SIG-M5 treated with dmso at 0.1 percent for 504 hours (cell line): ENCODE measurements at regions not wholly inside any gene's neighbourhood (a gene's known extent, or its start where the extent isn't known, plus 50 kb on each side); places are given as distances from the start of the nearest gene placed in this dataset.
"Not testable (repeated sequence)": the region's sequence is repeated elsewhere in the genome, so short reads cannot be mapped to it uniquely, and the experiment has no call there.

ENCODE experiments used
- DNase-seq: peaks from one replicate; lab custom pipeline; 2025; ENCODE audit not compliant: unreplicated experiment; lab: John Stamatoyannopoulos, UW

DNA sequence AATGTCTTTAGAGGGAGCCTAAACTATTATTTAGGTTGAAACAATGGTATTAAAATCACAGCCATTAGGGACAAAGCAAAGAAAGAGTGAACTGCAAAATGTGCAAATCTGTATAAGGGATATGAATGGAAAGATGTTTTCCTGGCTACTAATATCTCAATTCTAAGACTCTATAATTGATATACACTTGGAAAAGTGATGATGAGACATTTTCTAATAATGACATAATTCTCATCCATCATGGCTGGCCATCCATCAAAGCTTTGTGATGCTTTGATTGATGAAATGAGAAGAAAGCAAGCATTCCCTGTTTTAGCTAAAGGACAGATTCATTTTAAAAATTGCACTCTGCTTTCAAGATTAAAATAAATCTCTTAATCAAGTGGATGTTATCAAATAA lies 965.5 kb upstream of the IGFBP7 start:
- no peak for DNase-seq

DNA sequence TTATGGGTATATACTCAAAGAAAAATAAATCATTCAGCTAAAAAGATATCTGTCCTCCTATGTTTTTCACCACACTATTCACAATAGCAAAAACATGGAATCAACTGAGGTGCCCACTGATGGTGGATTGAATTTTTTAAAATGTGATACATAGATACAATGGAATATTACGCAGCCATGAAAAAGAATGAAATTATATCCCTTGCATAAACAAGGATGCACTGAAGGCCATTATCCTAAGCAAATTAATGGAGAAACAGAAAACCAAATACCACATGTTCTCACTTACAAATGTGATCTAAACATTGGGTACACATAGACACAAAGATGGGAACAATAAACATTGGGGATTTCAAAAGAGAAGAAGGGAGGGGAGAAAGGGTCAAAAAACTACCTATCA lies 964.2 kb upstream of the IGFBP7 start:
- DNase-seq: no peak

DNA sequence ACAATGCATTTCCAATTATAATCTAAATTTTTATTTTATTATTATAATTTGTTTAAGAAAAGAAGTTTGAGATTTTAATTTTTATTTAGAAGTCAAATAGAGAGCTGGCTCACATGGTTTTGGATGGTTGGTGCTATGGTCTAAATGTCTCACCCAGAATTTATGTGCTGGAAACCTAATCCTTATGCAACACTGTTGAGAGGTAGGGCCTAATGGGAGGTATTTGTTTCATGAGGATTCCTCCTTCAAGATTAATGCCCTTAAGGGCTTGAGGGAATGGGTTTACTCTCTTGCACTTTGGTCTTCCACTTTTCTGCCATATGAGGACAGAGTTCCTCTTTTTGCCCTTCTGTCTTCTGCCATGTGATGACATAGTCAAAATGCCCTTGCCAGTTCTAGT lies 960.5 kb upstream of the IGFBP7 start:
- no peak for DNase-seq

DNA sequence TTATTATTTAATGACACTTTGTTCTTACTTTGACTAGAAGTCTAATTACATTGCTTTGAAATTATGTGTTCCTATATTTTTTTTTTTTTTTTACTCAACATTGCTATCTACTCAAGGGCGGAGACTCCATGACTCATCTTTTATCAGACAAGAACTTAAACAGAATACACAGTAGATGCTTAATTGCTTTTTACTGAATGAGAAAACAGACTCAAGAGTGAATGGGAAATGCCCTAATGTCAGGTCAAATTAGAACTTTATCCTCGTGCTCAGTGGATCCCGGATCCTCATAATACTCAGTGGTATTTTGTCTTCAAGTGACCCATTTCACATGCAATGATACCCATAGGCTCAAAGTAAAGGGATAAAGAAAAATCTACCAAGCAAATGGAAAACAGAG lies 954.5 kb upstream of the IGFBP7 start:
- no peak for DNase-seq

DNA sequence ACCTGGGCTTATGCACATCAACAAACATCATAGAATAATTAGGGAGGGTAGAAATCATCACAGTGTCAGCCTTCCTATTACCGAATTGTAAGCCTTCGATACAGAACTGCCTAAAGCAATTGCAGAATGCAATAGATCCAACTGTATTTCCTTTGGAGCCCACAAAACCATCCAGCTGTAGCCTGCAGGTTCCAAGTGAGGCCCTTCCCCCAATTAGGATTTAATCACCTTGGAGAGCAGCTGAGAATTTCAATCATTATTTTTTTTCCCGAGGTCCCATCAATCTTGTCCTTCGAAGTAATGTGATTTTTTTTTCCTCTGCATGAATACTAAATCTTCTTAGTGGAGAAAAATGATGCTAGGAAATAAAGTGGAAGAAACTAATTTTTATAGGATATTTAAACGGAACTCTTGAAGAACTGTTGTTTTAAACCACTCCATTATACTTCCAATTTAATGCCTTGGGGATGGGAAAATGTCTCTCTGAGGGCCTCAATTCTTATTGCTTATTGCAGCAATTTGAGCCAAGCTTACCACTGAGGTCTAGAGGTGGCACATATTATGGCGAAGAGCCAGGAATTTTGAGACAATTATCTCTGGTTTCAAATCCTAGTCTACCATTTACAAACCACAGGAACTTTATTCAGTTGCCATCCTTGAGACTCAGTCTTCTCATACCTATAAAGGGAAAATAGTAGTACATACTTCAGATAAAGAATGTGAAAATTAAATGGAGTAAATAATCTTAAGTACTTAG lies 953.4 kb upstream of the IGFBP7 start:
- DNase-seq: no peak

DNA sequence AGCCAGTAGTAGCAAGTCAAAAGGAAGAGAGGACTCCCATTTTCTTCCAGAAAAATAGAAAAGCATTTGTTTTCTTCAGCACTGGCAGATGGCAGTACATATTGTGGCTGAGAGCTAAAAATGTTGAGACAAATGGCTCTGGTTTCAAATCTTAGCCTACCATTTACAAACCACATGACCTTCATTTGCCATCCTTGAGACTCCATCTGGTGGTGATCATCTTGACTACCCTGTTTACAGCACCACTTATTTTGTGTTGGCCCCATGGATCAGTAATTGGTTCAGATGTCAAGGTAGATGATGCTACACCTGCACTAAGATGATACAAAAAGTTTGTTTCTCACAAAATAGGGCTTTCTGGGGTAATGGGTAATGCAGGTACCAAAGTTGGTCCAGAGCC lies 951.8 kb upstream of the IGFBP7 start:
- DNase-seq: no peak

DNA sequence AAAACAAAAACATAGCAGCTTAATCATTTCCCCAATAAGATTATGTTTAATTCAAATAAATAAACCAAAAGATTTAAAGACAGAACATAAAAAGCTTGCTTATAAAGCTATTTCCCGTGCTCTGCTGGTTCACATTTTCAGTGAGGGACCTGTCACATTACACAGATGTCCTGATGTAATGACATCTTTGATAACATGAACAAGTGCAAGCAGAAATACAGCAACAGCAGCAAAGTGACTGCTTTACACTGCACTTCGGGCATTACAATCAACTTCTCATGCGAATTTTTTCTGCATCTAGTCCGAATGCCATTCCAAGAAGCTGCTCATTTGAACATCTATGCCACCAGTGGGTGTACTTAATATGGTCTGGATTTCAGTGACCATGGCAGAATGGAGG lies 940.3 kb upstream of the IGFBP7 start:
- no peak for DNase-seq

DNA sequence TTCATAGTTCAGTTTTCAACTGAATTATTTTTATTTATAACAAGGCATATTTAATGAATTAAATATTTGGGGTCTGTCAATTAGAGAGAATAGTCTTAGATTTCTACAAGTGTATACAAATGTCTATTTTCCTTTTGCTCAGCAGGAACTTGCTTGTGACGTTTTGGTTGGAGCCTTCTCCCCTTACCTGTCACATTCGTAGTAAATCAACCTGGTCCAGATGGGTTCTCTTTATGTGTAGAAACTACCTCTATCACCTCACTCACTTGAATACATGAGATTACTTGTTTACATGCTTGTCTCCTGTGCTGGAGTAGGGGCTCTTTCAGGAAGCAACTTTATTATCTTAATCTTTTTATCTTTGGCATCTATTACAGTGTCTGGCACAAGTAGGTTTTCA lies 938.3 kb upstream of the IGFBP7 start:
- no peak for DNase-seq

DNA sequence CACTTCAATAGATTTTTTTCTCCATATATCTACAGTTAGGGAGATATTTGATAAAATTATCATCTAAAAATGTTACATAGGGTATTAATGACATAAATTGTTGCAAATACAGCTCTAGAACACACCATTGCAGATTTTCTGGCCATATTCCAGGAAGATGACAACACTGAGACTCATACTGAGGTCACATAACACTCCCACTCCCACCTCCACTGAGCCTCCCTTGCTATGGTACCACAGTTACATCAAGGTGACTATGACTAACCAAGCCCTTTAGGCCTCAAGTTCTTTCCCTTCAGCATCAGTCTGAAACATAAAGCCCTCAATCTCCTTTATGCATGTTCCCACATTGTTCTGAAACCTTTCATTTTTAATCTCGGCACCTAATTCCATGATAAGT lies 932.0 kb upstream of the IGFBP7 start:
- no peak for DNase-seq

DNA sequence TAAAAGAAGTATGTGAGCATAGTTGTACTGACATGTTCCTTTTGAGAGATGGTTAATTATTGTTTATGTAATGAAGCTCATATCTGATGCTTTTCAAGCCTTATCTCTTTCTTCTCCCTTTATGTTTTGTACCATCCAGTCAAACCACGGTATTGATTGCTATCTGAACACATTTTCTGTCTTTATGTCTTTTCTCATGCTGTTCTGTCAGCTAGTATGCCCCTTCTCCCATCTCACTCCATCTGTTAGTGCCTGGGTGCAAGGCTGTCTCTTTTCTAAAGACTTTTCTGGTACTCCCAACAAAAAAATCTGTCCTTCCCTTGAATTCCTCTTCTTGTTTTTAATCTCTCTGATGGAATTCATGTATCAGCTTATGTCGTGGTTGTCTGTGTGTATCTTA lies 883.8 kb upstream of the IGFBP7 start:
- no peak for DNase-seq

DNA sequence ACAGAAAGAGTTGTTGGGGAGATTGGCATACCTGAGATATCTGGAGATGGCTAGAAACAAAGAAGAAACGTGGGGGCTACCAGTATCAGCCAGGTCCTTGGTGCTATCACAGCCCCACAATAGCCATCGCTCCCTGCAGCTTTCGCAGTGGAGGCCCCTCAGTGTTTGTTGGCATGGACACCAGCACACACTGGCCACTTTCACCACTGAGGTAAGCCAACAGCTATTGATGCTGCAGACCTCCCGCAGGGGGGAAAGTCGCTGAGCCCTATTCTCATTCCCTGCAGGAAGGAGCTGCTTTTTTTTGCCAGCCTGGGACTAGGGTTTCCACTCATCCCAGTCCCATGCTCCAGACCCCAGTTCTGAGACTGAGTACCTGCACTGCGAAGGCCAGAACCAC lies 879.2 kb upstream of the IGFBP7 start:
- DNase-seq: no peak

DNA sequence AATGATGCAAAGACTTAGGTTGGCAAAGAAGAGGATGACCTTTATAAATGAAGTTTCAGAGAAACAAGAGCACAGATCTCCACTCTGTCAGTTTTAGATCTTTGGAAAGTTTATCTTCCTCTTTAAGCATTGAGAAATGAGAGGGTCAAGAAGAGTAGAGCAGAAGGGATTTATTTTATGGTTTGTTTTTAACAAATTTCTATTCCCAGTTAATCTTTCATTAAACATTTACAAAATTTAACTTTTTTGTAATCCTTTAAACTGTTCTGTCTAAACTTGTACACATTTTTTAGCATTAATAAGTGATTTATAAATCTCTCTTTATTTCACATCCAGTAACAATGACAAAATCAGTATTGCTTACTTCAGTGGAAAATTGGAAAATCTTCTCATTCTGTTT lies 875.0 kb upstream of the IGFBP7 start:
- no peak for DNase-seq

DNA sequence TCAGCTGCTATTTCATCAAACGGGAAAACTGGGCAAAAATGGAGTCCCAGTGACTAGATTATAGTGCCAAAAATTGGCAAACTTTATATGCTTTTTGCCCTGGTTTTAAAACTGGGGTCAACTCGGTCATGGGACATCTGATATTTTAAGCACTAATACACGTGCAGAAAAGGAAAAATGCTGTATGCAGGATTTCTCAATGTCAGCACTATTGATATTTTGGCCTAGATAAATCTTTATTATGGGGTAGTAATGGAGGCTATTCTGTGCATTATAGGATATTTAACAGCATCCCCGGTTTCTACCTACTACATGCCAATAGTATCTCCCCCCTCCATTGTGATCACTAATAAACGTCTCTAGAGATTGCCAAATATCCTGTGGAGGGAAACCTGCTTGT lies 870.9 kb upstream of the IGFBP7 start:
- DNase-seq: no peak

DNA sequence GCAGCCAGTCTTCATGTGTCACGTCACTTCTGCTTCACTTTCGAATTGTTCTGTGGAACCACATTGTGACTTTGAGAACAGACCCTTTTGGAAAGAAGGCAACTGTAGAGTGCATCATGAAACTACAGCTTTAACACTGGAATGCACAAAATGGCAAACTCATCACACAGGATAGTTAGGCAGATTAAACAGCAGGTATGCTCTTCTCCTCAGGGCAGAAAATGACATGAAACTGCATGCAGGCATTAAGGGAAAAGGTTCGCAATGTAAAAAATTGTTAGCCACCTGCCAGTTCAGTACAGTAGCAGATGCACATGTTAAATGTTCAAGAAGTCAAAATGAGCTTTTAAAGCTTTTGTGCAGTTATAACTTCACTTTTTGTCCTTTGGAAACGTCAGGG lies 864.6 kb upstream of the IGFBP7 start:
- DNase-seq: no peak

DNA sequence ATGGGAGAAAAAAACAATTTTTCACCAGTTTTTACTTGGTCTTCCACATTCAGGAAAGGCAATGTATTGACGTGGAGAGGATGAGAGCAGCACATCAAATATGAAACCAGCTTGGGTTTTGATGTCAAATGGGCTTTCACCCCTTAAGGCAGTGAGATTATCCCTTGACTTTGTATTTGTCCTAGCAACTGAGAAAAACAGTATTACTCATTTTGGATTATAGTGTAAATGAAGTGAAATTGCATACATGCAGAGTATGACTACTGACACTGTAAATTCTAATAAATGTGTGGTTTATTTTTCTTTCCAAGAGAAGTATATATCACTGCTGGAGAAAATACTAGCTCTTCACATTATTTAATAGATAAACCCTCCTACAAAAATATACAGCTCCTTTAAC lies 863.6 kb upstream of the IGFBP7 start:
- DNase-seq: no peak

DNA sequence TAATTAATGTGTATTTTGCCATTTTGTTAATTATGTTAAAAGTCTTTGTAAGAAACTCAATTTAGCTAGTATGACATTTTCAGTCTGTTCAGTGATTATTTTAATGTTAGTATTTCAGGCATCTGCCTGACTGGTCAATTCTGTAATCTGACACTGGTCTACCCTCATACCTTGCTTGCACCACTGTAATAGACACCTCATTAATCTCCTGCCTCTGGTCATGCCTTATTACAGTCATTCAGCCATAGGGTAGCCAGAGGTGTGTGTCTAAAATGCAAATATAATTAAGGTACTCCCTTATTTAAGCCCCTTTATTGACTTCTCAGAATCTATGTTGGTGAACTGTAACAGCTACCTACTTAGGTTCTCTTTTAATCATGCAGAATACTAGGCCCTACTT lies 861.1 kb upstream of the IGFBP7 start:
- DNase-seq: no peak

DNA sequence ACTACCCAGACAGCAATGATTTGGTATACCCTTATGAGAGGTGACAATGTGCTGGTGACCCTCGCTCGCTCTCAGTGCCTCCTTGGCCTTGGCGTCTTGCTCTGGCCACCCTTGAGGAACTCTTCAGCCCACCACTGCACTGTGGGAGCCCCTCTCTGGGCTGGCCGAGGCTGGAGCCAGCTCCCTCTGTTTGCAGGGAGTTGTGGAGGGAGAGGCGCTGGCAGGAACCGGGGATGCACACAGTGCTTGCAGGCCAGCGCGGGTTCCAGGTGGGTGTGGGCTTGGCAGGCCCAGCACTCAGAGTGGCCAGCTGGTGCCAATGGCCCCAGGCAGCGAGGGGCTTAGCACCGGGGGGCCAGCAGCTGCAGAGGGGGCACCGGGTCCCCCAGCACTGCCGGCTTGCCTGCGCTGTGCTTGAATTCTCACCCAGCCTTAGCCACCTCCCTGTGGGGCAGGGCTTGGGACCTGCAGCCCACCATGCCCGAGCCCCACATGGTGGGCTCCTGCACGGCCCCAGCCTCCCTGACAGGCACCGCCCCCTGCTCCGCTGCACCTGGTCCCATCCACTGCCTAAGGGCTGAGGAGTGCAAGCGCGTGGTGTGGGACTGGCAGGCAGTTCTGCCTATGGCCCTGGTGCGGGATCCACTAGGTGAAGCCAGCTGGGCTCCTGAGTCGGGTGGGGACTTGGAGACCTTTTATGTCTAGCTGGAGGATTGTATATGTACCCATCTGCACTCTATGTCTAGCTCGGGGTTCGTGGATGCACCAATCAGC lies 857.0 kb upstream of the IGFBP7 start:
- DNase-seq: no peak

DNA sequence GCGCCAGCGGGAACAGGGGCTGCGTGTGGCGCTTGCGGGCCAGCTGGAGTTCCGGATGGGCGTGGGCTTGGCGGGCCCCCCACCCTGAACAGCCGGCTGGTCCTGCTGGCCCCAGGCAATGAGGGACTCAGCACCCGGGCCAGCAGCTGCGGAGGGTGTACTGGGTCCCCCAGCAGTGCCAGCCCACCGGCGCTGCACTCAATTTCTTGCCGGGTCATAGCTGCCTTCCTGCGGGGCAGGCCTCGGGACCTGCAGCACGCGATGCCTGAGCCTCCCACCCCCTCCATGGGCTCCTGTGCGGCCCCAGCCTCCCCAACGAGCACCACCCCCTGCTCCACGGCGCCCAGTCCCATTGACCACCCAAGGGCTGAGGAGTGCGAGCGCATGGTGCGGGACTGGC lies 855.2 kb upstream of the IGFBP7 start:
- not testable (repeated sequence) for DNase-seq

DNA sequence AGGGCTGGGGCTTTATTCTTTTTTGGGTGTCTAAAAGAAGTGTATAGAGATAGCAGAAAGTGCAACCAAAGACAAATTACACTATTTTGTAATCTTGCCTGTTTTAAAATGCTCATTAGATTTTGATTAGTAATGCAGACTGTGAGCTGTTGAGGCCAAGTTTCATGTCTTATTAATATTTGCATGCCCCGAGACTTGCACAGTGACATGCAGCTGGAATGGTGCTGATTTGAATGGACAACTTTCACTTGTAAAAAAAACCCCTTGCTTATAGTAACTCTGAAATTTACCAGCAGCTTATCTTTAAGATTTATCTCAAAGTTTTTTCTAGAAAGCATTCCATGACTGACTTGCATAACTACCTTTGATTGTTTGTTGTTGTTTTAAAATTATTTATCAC lies 835.1 kb upstream of the IGFBP7 start:
- no peak for DNase-seq

DNA sequence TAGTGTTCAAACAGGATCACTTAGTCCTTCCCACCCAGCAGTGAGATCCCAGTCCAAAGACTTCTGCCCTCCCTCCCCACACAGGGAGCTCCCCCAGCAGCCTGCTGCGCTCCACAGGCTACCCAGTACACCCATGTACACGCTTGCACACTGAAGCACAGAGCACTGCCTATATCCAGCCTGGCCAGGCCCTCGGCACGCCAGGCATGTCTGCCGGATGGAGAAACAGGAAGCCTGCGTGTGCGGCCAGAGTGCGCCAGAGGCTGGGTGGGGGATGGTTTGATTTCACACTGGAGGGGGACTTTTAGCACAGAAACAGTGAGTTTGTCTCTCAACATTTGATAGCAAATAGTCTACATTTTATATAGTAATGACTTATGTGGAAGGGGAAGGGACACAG lies 833.5 kb upstream of the IGFBP7 start:
- DNase-seq: no peak

DNA sequence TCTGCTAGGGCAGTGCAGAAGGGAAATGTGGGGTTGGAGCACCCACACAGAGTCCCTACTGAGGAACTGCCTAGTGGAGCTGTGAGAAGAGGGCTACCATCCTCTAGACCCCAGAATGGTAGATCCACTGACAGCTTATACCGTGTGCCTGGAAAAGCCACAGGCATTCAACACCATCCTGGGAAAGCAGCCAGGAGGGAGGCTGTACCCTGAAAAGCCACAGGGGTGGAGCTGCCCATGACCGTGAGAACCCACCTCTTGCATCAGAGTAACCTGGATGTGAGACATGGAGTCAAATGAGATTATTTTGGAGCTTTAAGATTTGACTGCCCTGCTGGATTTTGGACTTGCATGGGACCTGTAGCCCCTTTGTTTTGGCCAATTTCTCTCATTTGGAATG lies 827.1 kb upstream of the IGFBP7 start:
- not testable (repeated sequence) for DNase-seq

DNA sequence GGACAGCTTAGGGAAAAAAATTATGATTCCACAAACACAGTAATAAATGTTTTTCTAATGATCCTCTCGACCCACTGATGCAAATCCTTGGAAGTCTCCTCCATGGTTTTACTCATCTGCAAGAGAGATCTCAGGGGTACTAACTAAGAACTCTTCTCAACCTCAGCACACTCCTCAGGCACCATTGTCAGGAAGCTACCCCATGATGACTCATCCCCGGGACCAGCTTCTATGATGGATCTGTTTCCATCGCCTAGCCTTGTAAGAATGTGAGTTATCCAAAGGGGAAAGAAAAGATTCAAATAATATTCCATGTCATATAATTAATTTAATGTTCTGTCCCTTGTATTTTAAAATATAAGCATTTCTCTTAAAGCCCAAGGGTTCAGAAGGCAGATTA lies 816.1 kb upstream of the IGFBP7 start:
- no peak for DNase-seq

DNA sequence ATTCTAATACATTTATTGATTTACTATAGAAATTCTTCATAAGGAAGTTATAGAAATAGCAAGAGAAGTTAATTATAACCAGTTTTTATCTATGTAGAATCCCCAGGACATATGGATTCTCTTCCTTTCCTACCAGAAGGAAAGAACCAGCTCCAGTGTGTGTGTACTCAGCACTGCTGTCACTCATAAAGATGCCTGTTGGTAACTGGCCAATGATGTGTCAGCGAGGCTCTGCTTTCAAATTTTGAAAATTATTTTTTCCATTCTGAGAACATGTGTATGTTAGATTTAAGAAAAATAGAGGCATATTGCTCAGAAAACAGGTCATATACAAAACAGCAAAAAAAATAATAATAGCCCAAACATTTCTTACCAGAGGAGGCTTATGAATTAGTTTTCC lies 814.8 kb upstream of the IGFBP7 start:
- no peak for DNase-seq
